SK-N-SH (cell line): ENCODE measurements at regions not wholly inside any gene's neighbourhood (a gene's known extent, or its start where the extent isn't known, plus 50 kb on each side); places are given as distances from the start of the nearest gene placed in this dataset.
"Not testable (repeated sequence)": the region's sequence is repeated elsewhere in the genome, so short reads cannot be mapped to it uniquely, and the experiment has no call there.

Experiments used
- CTCF ChIA-PET: fragments of 300-600, 350-600 bp; formaldehyde crosslinking; extraction: SDS; loops from one replicate; lab custom pipeline; 2021; lab: Yijun Ruan, JAX
- POLR2A ChIA-PET: fragments of 350-600 bp; sonication (Branson Sonifier 250); formaldehyde crosslinking; extraction: SDS; loops from one replicate; lab custom pipeline; 2020; ENCODE audit warnings: antibody characterized with exemption, inconsistent platforms; lab: Yijun Ruan, JAX
- DNase-seq: peaks from one replicate; pipeline ENCODE4 v3.0.0; 2012
- H2AFZ ChIP-seq: fragments of 200-600 bp; sonication (generic); 2 replicates; pipeline ENCODE4 v1.8.1; 2016; ENCODE audit warnings: antibody characterized with exemption, mild to moderate bottlenecking, low read depth
- H3F3A ChIP-seq: fragments of 200-600 bp; sonication (generic); replicated peaks from 2 replicates; pipeline ENCODE3; 2016; ENCODE audit warnings: antibody characterized with exemption, mild to moderate bottlenecking; ENCODE audit not compliant: insufficient read depth
- H3K27ac ChIP-seq, 2 experiments: fragments of 200-500 bp in 1 of 2; fragments of 200-600 bp in 1 of 2; sonication (Bioruptor generic) in 1 of 2; sonication (generic), shearing (Covaris generic) in 1 of 2; 2 replicates each; pipeline versions ENCODE4 v1.5.1 to v1.6.1; 2014 to 2016; ENCODE audit warnings: low read depth in 2 of 2, inconsistent platforms in 1 of 2, low read length in 1 of 2, mild to moderate bottlenecking in 1 of 2, mixed read lengths in 1 of 2
- H3K27me3 ChIP-seq: fragments of 200-600 bp; sonication (generic), shearing (Covaris generic); 2 replicates; pipeline ENCODE4 v1.6.1; 2016; ENCODE audit warnings: mixed run types; ENCODE audit not compliant: insufficient read depth
- H3K36me3 ChIP-seq, 2 experiments: fragments of 200-500 bp in 1 of 2; fragments of 200-600 bp in 1 of 2; sonication (Bioruptor generic) in 1 of 2; sonication (generic) in 1 of 2; replicated peaks in 1 of 2; 2 replicates each; pipeline versions ENCODE3 to v1.5.1; 2014 to 2016; ENCODE audit warnings: low read length in 1 of 2, mild to moderate bottlenecking in 1 of 2; ENCODE audit not compliant: insufficient read depth in 2 of 2, control insufficient read depth in 1 of 2
- H3K4me1 ChIP-seq, 2 experiments: fragments of 200-500 bp in 1 of 2; fragments of 200-600 bp in 1 of 2; sonication (Bioruptor generic) in 1 of 2; sonication (generic), shearing (Covaris generic) in 1 of 2; 2 replicates each; pipeline versions ENCODE4 v1.5.1 to v1.6.1; 2014 to 2016; ENCODE audit warnings: low read depth in 1 of 2, low read length in 1 of 2, mixed run types in 1 of 2; ENCODE audit not compliant: insufficient read depth in 2 of 2, control insufficient read depth in 1 of 2
- H3K4me2 ChIP-seq: fragments of 200-600 bp; sonication (generic), shearing (Covaris generic); 2 replicates; pipeline ENCODE4 v1.6.1; 2017; ENCODE audit warnings: mixed run types
- H3K4me3 ChIP-seq, 2 experiments: fragments of 200-500 bp in 1 of 2; fragments of 200-600 bp in 1 of 2; sonication (Bioruptor generic) in 1 of 2; sonication (generic), shearing (Covaris generic) in 1 of 2; 2 replicates each; pipeline versions ENCODE4 v1.5.1 to v1.8.1; 2014 to 2016; ENCODE audit warnings: low read depth in 2 of 2, inconsistent platforms in 1 of 2, low read length in 1 of 2, mild to moderate bottlenecking in 1 of 2, mixed read lengths in 1 of 2, moderate library complexity in 1 of 2
- H3K79me2 ChIP-seq: fragments of 200-600 bp; sonication (generic); 2 replicates; pipeline ENCODE4 v1.8.1; 2017; ENCODE audit warnings: mild to moderate bottlenecking; ENCODE audit not compliant: insufficient read depth
- H3K9ac ChIP-seq: fragments of 200-600 bp; sonication (generic); 2 replicates; pipeline ENCODE4 v1.6.1; 2017; ENCODE audit warnings: mixed run types
- H3K9me2 ChIP-seq: fragments of 200-600 bp; sonication (generic); 2 replicates; pipeline ENCODE4 v1.6.1; 2017; ENCODE audit warnings: mixed run types
- H3K9me3 ChIP-seq: fragments of 200-600 bp; sonication (generic); 2 replicates; pipeline ENCODE4 v1.6.1; 2017; ENCODE audit warnings: mixed run types, mild to moderate bottlenecking, moderate library complexity
- H4K20me1 ChIP-seq: fragments of 200-600 bp; sonication (generic); 2 replicates; pipeline ENCODE4 v1.6.1; 2017; ENCODE audit warnings: mild to moderate bottlenecking, mixed run types; ENCODE audit not compliant: insufficient read depth
- CTCF ChIP-seq: fragments of 200-600 bp; sonication (generic); IDR thresholded peaks from 2 replicates; pipeline ENCODE4 v1.6.1; 2017; ENCODE audit warnings: antibody characterized with exemption, mild to moderate bottlenecking, moderate library complexity
- FOSL2 ChIP-seq: IDR thresholded peaks from 2 replicates; pipeline ENCODE4 v1.4.0; 2012; ENCODE audit warnings: low read depth, mild to moderate bottlenecking, moderate library complexity, borderline replicate concordance
- FOXM1 ChIP-seq: IDR thresholded peaks from 2 replicates; pipeline ENCODE4 v1.4.0; 2012; ENCODE audit warnings: low read depth, mild to moderate bottlenecking
- IRF3 ChIP-seq: fragments of 150-350 bp; IDR thresholded peaks from 2 replicates; pipeline ENCODE4 v1.6.1; 2016; ENCODE audit warnings: mild to moderate bottlenecking, low read depth, low read length
- MAX ChIP-seq: IDR thresholded peaks from 2 replicates; pipeline ENCODE4 v1.4.0; 2012; ENCODE audit warnings: low read depth
- RAD21 ChIP-seq: IDR thresholded peaks from 2 replicates; pipeline ENCODE4 v1.6.1; 2012; ENCODE audit warnings: mild to moderate bottlenecking, low read length
- RXRA ChIP-seq: IDR thresholded peaks from 2 replicates; pipeline ENCODE4 v1.4.0; 2012; ENCODE audit warnings: low read depth, mild to moderate bottlenecking, borderline replicate concordance
- TCF12 ChIP-seq: IDR thresholded peaks from 2 replicates; pipeline ENCODE4 v1.4.0; 2012
- USF2 ChIP-seq: fragments of 150-350 bp; IDR thresholded peaks from 2 replicates; pipeline ENCODE4 v1.6.1; 2017; ENCODE audit warnings: antibody characterized with exemption, low read length, low read depth, borderline replicate concordance
- WGBS: methylation state at CpG from one replicate; pipeline ENCODE4 v1.1.6; 2017; ENCODE audit warnings: low lambda C conversion rate; 5-methylcytosine and 5-hydroxymethylcytosine counted together

- H3K27me3 ChIP-seq: 0 out of 2 replicates have a peak, but pooled peaks cover 7% of the 10 kb centered on the region
- TF ChIP-seq CTCF (no peak), RXRA (no peak), IRF3 (no peak), MAX (no peak), FOXM1 (no peak), TCF12 (no peak), FOSL2 (no peak), RAD21 (no peak), USF2 (no peak)
- TF ChIP-seq, all 33 proteins: peak for 0
- H2AFZ ChIP-seq: no peak overlapping the region
- H3K79me2 ChIP-seq: no peaks in the 10 kb centered on the region
- H4K20me1 ChIP-seq: no peaks in the 10 kb centered on the region
- no peak overlapping the region for H3K4me3 ChIP-seq
- H3K9me3 ChIP-seq: no peaks in the 10 kb centered on the region
- no peaks in the 10 kb centered on the region for H3K9me2 ChIP-seq
- ChIA-PET POLR2A (no interaction called here), CTCF (no interaction called here)
- H3K4me1 ChIP-seq: no peaks in the 10 kb centered on the region; a peak in 1 of 4 replicates
- H3K9ac ChIP-seq: no peak overlapping the region
- WGBS: 83% methylated on average over 15 of the region's 15 CpGs
- no peaks in the 10 kb centered on the region for H3K36me3 ChIP-seq
- no peaks in the 10 kb centered on the region for H3F3A ChIP-seq
- H3K4me2 ChIP-seq: no peak overlapping the region
- no peak for DNase-seq
- no peak overlapping the region for H3K27ac ChIP-seq
Observed at GRCh38 chr10:29229258-29229705, 59.6 kb upstream of the LYZL1 start.

- H3K4me2 ChIP-seq, DNase-seq, H3F3A ChIP-seq, H3K79me2 ChIP-seq, H3K27me3 ChIP-seq, H3K4me3 ChIP-seq, H3K9me2 ChIP-seq, H3K9me3 ChIP-seq, H3K36me3 ChIP-seq, POLR2A ChIA-PET, H3K27ac ChIP-seq, H3K4me1 ChIP-seq, H2AFZ ChIP-seq, H3K9ac ChIP-seq, H4K20me1 ChIP-seq: not testable (repeated sequence)
- WGBS: 82% methylated on average over 13 of the region's 13 CpGs
- CTCF ChIA-PET: interaction anchor here (2.1 kb wide), 1 partner anchor 68 kb away, joined by 7 read pairs; no protein-coding TSS in a partner anchor
Observed at GRCh38 chr10:29236910-29237309, 52.0 kb upstream of the LYZL1 start.
